Stimulated activated CD8-positive, alpha-beta memory T cell treated with anti-CD3 and anti-CD28 coated beads, Interleukin-2, amount 100 ng/mL, for 48 hours (primary cell): ENCODE measurements at regions not wholly inside any gene's neighbourhood (a gene's known extent, or its start where the extent isn't known, plus 50 kb on each side); places are given as distances from the start of the nearest gene placed in this dataset.
"Not testable (repeated sequence)": the region's sequence is repeated elsewhere in the genome, so short reads cannot be mapped to it uniquely, and the experiment has no call there.

Source experiments
- DNase-seq, 2 donors: peaks; one replicate each; pipeline ENCODE4 v3.0.0-alpha.2; 2020; ENCODE audit warnings: low read depth in 2 of 2

DNA sequence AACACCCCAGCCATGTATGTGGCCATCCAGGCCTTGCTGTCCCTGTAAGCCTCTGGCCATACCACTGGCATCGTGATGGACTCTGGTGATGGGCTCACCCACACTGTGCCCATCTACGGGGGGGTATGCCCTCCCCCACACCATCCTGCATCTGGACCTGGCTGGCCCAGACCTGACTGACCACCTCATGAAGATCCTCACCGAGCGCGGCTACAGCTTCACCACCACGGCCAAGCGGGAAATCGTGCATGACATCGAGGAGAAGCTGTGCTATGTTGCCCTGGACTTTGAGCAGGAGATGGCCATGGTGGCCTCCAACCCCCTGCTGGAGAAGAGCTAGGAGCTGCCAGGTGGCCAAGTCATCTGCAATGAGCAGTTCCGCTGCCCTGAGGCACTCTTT, 80.4 kb upstream of the ZCCHC2 start:
- no peak for DNase-seq

DNA sequence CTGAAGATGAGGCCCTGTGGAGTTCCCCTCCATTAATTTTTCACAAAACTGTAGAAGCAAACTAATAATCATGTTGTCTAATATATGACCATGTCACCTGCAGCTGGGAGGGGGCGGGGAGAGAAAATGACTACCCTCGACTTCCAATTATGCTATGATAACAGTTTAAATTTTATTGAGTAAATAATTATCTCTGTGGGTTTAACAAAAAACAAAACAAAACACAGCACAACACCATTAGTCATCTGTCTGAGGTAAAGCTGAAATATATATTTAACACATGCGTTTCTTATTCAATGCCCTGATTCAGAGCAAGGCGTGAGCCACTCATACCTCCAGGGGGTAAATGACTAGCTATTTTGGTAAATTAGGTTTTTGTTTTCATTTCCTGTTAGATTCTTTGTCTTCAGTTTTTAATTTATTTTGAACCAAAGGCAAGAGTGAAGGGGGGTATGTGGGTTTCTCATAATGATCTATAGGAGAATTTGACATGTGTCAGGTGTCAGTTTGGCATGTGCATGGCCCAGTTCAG, 77.4 kb upstream of the ZCCHC2 start:
- DNase-seq: no peak

DNA sequence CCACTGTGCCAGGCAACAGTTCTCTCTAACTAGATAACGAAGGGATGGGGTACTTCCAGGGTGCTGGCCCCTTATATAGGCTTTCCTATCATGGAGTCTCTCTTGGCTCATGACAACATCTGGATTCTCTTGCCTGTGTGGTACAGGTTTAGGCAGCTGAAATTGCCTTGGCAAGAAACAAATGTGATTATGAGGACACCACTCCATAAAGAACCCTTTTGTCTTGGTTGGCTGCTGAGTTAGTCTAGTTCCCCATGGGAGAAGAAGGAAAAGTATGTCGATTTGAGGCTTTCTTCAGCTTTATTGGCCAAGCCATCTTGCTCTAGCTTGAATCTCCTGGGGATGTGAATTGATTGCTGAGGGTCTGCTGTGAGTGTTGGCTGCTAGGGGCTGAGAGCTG, 76.3 kb upstream of the ZCCHC2 start:
- DNase-seq: no peak

DNA sequence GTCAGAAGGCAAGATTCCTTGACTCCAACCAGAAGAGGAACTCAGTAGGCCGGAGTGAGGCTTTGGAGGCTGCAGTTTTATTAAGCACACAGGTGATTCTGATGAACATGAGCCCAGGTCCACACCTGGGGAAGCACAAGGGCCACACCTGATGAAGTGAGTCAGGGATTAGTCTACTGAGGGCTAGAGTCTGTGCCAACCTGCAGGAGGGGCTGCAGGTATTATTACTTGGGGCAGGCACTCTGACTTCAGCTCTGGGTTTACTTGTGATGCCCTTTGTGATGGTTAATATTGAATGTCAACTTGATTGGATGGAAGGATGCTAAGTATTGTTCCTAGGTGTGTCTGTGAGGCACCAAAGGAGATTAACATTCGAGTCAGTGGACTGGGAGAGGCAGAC, 75.2 kb upstream of the ZCCHC2 start:
- no peak for DNase-seq

DNA sequence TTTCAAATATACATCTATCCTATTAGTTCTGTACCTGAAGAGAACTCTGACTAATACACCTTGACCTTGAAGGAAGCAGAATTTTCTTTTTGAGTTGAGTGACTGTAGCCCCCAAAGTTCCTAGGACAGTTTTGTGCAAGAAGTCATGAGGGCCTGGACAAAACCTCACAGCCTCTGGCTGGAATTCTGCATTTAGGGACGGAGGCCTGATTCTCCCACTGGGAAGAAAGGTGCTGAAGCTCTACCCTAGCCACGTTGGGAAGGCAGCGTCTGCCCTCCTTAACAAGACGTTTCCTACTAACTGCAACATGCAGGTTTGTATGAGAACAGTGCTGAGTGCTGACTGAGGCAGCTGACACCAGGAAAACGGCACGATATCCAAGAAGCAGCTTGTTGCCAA, 74.4 kb upstream of the ZCCHC2 start:
- DNase-seq: no peak

DNA sequence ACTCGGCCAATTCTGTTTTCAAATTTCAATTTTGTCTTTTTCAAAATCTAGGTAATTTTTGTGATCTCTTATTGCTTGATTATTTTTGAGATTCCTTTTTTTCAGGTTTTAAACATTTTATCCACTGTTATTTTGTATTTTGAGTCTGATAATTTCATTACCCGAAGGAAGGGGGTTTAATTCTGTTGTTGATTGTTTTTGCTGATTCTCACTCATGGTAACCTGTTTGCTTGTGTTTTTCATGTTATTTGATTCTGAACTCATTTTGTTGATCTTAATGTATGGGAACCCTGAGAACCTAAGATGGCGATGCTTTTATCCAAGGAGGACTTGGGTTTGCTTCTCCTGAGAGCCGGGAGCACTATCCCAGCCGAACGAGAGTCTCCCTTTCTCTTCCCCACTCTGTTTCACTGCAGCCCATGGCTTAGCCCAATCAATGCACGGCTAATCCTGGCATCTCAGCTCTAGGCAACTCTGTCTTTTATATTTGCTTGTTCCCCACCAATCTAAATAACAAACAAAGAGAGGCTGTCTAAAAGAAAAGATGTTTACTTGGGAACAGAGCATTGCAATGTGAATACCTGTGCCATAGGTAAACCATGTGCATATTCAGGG, 73.2 kb upstream of the ZCCHC2 start:
- no peak for DNase-seq

DNA sequence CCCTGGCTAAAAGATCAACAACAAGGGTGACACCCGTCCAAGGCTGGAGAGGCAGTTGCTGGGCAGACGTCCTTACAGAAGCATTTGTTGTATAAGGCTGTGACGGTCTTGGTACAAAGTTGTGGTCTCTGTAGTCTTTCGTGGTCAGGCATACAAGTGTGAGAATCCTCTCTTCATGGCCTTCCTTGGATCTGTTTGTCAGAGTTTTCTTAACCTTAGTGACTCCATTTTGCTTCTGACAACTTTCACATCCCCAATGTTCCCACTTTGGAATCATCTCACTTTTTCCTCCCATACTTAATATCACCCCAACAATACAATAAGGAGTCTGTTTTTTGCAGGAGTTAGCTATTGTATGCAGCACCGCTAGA, 72.7 kb upstream of the ZCCHC2 start:
- DNase-seq: no peak

DNA sequence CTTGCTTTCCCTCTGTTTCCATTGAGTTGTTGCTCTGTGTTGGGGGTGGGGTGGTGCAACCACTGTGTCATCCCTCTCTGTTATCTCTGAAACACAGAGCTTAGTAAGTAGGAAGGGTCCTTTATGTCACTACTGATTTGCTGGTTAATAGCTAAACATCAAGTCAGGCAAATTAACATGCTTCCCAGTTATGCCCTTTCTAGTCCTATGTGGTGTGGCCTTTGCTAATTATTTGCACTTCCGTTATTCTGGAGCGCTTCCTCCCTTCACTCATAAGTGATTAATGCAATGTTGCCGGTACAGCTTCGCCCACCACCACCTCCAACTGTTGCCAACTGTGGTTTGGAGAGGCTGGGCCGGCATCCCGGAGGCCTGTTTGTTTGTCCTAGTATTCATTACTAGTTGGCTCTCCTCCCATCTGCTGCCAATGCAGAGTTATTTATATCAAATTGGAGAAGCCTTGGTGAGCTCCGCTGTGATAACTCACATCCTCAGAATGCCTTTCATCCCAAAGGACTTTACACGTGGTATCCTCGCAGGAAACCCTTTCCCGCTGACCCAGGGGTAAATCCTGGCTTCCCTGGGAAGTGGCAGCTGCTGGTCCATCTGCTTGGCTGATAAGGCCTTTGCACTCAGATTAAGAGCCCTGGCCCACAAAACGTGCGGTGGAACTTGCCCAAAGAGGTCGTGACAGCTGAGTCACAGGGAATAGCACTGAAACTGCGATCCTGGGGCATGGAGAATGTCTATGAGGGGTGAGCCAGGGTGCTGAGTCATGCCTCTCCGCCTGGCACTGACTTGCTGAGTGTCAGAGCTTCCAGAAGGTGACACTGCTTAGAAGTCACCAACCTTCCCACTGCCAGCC, 72.0 kb upstream of the ZCCHC2 start:
- no peak for DNase-seq

DNA sequence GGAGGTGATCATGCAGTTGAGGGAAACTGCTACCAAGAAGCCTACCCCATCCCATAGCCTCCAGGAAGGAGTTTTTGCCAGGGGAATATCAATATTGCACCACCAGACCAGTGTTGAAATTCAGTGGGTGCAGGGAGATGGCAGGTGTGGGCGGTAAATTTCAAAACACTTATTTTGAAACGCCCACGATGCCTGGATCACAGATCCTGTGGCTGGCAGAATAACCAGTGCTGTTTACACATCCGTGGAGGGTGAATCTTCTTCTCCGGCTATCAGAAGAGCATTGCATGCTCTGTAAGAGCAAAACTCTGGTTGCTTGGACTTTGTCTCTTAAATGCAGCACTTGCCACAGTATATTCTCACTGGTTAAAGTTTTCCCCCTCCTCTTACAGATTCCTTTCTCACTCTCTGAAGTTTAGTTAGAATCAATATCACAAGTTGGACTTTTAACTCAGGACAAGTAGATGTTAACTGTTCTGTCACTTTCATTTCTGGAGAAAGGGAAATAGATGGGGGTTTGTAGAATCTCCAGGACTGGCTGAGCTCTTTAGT, 70.5 kb upstream of the ZCCHC2 start:
- peak in 1 of 2 donors; percentile 10 for DNase-seq

DNA sequence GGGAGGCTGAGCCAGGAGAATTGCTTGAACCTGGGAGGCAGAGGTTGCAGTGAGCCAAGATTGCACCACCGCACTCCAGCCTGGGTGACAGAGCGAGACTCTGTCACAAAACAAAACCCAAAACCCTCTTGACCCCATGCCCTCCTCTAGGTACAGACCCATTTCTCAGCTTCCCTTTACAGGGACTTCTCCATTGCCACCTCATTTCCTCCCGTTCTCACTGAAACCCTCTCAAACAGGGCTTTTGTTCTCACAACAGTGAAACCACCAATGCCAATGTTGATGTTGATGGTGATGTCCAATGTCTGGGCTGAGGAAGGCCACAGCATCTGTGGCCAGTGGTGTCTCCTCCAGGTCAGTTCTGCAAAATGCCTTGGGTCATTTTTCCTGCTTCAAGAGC, 69.0 kb upstream of the ZCCHC2 start:
- no peak for DNase-seq

DNA sequence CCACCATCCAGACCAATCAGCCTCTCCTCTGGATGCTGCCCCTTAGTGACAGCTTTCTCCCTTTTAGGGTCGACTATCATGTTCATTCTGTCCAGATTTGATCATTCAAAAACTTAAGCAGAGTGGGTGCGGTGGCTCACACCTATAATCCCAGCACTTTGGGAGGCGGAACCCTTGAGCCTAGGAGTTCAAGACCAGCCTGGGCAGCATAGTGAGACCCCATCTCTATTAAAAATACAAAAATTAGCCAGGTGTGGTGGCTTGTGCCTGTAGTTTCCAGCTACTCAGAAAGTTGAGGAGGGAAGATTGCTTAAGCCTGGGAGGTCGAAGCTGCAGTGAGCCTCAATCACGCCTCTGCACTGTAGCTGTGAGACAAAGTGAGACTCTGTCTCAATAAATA, 68.3 kb upstream of the ZCCHC2 start:
- DNase-seq: no peak

DNA sequence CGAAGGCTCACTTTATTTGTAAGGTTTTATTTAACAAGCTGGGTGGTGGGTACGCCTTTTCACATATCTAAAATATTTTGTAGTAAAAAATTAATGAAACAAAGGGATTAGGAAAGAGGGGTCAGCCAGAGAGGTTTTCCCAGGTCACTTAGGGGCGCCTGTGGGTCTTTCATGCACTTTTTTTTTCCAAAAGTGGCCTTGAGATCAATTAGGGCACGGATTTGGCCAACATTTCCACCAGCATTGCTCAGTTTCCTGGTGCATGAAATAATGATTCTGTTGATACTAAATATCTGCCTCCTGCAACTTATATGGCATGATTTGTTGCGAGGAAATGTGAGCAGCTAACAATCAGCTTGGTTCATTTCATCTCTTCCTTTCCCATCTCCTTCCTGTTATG, 67.6 kb upstream of the ZCCHC2 start:
- no peak for DNase-seq

DNA sequence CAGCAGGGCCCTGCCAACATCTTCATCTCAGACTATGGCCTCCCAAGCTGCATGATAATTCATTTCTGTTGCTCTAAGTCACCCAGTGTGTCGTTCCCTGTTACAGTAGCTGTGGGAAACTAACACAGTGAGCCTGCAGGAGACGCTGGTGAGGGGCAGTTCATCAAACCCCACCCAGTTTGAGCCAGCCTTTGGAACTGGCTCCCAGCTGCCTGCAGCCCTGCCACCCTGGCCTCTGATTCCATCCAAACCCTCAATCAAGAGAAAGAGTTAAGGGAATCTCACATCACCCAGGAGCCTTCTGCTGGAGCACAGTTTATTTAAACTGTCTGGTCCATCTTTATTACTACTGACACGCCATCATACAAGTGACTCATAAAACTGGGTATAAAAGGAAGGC, 64.9 kb upstream of the ZCCHC2 start:
- DNase-seq: no peak

DNA sequence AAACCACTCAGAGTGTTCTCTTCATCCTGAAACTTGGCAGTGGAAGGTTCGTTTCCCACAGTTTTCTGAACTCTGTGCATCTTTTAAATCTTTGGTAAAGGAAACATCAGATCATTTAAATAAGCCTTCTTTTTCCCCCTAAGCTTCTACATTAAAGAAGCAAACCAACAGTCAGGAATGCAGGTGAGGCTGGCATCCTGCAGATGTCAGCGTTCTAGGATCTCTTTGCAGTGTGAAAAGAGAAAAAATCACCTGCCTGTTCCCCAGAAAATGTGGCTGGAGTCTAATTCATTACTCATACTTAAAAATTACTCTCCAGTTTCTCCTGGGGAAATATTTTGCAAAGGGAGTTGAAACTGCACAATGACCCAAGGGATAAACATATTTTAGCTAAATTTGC, 64.5 kb upstream of the ZCCHC2 start:
- DNase-seq: no peak

DNA sequence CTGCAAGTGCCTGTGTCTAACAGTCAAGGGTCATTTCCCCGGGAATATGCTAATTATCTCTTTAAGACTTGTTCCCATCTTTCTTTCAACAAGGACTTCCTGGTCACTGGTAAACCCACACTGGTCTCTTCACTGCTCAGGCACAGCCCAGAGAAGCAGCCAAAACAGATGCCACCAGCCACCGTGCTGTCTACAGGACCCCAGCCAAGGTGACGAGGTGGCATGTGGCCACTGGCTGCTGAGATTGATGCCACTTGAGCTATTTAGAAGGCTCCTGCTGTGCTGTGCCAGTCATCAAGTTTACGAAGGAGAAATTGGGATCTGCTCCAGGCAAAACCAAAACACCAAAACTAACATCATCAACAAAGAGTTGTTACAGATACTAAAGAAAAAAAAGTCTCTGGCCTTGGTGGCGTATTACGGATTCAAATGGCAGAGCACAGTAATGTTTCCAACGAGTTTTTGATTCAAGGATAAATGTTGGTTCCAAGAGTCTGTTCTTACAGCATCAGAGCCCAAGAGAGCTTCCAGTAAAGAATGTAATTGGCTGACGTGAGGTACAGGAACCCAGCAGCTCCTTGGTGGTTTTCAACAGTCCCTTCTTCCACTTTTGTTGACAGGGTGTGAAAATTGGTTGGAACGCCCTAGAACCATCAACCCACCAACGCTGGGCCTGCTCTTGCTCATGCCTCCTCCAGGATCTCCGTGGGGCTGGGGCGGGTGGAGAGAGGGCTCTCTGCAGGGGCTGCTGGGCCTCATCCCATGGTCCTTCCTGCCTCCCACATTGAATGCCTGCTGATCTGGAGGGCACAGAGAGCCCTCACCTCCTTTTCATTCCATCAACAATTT, 63.7 kb upstream of the ZCCHC2 start:
- DNase-seq: no peak

DNA sequence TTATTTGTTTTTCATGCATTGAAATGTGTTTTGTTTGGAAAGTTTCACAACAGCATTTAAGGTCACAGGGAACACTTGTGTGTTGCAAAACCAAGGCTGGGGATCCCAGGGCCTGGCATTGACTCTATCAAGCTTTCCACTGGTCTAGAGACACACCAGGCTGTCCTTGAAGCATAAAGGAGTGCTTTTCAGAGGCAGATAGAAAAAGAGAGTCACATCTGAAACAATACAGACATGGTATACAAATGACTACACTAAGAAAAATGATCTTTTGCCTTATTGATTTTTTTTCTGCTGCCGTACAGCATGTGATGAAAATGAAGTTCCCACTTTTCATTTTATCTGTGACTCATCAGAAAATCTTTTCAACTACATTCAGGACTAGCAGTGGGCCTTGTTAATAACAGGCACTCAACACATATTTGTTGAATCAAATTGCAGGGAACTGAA, 61.9 kb upstream of the ZCCHC2 start:
- no peak for DNase-seq

DNA sequence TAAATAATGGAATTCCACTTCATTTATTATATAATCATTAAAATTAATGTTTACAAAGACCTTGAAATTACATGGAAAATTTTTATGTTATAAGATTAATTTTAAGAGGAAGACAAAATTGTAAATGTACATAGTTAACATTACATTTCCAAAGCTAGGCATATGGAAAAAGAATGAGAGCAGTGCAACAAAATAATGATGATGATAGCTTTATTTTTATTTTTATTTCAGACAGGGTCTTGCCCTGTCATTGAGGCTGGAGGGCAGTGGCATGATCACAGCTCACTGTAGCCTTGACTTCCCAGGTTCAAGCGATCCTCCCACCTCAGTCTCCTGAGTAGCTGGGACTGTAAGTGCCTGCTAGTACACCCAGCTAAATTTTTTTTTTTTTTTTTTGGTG, 61.2 kb upstream of the ZCCHC2 start:
- no peak for DNase-seq

DNA sequence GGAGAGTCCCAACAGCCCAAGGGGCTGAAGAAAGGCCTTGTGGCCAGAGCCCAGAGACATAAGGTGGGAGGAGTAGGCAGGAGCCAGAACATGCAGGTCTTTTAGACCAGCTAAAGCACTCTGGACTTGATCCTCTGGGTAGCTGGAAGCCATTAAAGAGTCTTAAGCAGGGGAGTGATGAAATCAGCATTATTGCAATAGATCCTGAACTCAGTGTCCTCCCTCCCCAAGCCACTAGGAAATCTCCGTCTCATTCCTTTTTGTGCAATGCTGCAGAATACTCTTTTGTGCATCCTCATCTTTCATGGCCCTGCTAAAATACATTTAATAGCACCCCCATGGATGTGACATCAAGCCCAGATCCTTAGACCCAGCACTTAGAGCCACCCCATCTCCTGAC, 58.6 kb upstream of the ZCCHC2 start:
- no peak for DNase-seq

DNA sequence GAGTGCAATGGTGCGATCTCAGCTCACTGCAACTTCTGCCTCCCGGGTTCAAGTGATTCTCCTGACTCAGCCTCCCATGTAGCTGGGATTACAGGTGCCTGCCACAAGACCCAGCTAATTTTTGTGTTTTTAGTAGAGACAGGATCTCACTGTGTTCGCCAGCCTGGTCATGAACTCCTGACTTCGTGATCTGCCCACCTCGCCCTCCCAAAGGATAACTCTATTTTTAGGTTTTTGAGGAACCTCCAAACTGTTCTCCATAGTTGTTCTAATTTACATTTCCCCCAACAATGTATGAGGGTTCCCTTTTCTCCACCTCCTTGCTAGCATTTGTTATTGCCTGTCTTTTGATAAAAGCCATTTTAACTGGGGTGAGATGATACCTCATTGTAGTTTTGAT, 53.7 kb upstream of the ZCCHC2 start:
- DNase-seq: not testable (repeated sequence)
